SK-N-SH (cell line): ENCODE measurements at regions not wholly inside any gene's neighbourhood (a gene's known extent, or its start where the extent isn't known, plus 50 kb on each side); places are given as distances from the start of the nearest gene placed in this dataset.

Experiments
- CTCF ChIA-PET: fragments of 300-600, 350-600 bp; formaldehyde crosslinking; extraction: SDS; loops from one replicate; lab custom pipeline; 2021; lab: Yijun Ruan, JAX
- POLR2A ChIA-PET: fragments of 350-600 bp; sonication (Branson Sonifier 250); formaldehyde crosslinking; extraction: SDS; loops from one replicate; lab custom pipeline; 2020; ENCODE audit warnings: antibody characterized with exemption, inconsistent platforms; lab: Yijun Ruan, JAX
- DNase-seq: peaks from one replicate; pipeline ENCODE4 v3.0.0; 2012
- H2AFZ ChIP-seq: fragments of 200-600 bp; sonication (generic); 2 replicates; pipeline ENCODE4 v1.8.1; 2016; ENCODE audit warnings: antibody characterized with exemption, mild to moderate bottlenecking, low read depth
- H3F3A ChIP-seq: fragments of 200-600 bp; sonication (generic); replicated peaks from 2 replicates; pipeline ENCODE3; 2016; ENCODE audit warnings: antibody characterized with exemption, mild to moderate bottlenecking; ENCODE audit not compliant: insufficient read depth
- H3K27ac ChIP-seq, 2 experiments: fragments of 200-500 bp in 1 of 2; fragments of 200-600 bp in 1 of 2; sonication (Bioruptor generic) in 1 of 2; sonication (generic), shearing (Covaris generic) in 1 of 2; 2 replicates each; pipeline versions ENCODE4 v1.5.1 to v1.6.1; 2014 to 2016; ENCODE audit warnings: low read depth in 2 of 2, inconsistent platforms in 1 of 2, low read length in 1 of 2, mild to moderate bottlenecking in 1 of 2, mixed read lengths in 1 of 2
- H3K27me3 ChIP-seq: fragments of 200-600 bp; sonication (generic), shearing (Covaris generic); 2 replicates; pipeline ENCODE4 v1.6.1; 2016; ENCODE audit warnings: mixed run types; ENCODE audit not compliant: insufficient read depth
- H3K36me3 ChIP-seq, 2 experiments: fragments of 200-500 bp in 1 of 2; fragments of 200-600 bp in 1 of 2; sonication (Bioruptor generic) in 1 of 2; sonication (generic) in 1 of 2; replicated peaks in 1 of 2; 2 replicates each; pipeline versions ENCODE3 to v1.5.1; 2014 to 2016; ENCODE audit warnings: low read length in 1 of 2, mild to moderate bottlenecking in 1 of 2; ENCODE audit not compliant: insufficient read depth in 2 of 2, control insufficient read depth in 1 of 2
- H3K4me1 ChIP-seq, 2 experiments: fragments of 200-500 bp in 1 of 2; fragments of 200-600 bp in 1 of 2; sonication (Bioruptor generic) in 1 of 2; sonication (generic), shearing (Covaris generic) in 1 of 2; 2 replicates each; pipeline versions ENCODE4 v1.5.1 to v1.6.1; 2014 to 2016; ENCODE audit warnings: low read depth in 1 of 2, low read length in 1 of 2, mixed run types in 1 of 2; ENCODE audit not compliant: insufficient read depth in 2 of 2, control insufficient read depth in 1 of 2
- H3K4me2 ChIP-seq: fragments of 200-600 bp; sonication (generic), shearing (Covaris generic); 2 replicates; pipeline ENCODE4 v1.6.1; 2017; ENCODE audit warnings: mixed run types
- H3K4me3 ChIP-seq, 2 experiments: fragments of 200-500 bp in 1 of 2; fragments of 200-600 bp in 1 of 2; sonication (Bioruptor generic) in 1 of 2; sonication (generic), shearing (Covaris generic) in 1 of 2; 2 replicates each; pipeline versions ENCODE4 v1.5.1 to v1.8.1; 2014 to 2016; ENCODE audit warnings: low read depth in 2 of 2, inconsistent platforms in 1 of 2, low read length in 1 of 2, mild to moderate bottlenecking in 1 of 2, mixed read lengths in 1 of 2, moderate library complexity in 1 of 2
- H3K79me2 ChIP-seq: fragments of 200-600 bp; sonication (generic); 2 replicates; pipeline ENCODE4 v1.8.1; 2017; ENCODE audit warnings: mild to moderate bottlenecking; ENCODE audit not compliant: insufficient read depth
- H3K9ac ChIP-seq: fragments of 200-600 bp; sonication (generic); 2 replicates; pipeline ENCODE4 v1.6.1; 2017; ENCODE audit warnings: mixed run types
- H3K9me2 ChIP-seq: fragments of 200-600 bp; sonication (generic); 2 replicates; pipeline ENCODE4 v1.6.1; 2017; ENCODE audit warnings: mixed run types
- H3K9me3 ChIP-seq: fragments of 200-600 bp; sonication (generic); 2 replicates; pipeline ENCODE4 v1.6.1; 2017; ENCODE audit warnings: mixed run types, mild to moderate bottlenecking, moderate library complexity
- H4K20me1 ChIP-seq: fragments of 200-600 bp; sonication (generic); 2 replicates; pipeline ENCODE4 v1.6.1; 2017; ENCODE audit warnings: mild to moderate bottlenecking, mixed run types; ENCODE audit not compliant: insufficient read depth
- CTCF ChIP-seq: fragments of 200-600 bp; sonication (generic); IDR thresholded peaks from 2 replicates; pipeline ENCODE4 v1.6.1; 2017; ENCODE audit warnings: antibody characterized with exemption, mild to moderate bottlenecking, moderate library complexity
- EP300 ChIP-seq, 2 experiments: IDR thresholded peaks; 2 replicates each; pipeline versions ENCODE4 v1.4.0 to v1.6.1; 2012; ENCODE audit warnings: borderline replicate concordance in 1 of 2, low read depth in 1 of 2, low read length in 1 of 2
- EZH2phosphoT487 ChIP-seq: fragments of 200-600 bp; sonication (generic); IDR thresholded peaks from 2 replicates; pipeline ENCODE4 v1.6.1; 2017; ENCODE audit warnings: low read depth, mixed run types, mild to moderate bottlenecking, antibody characterized with exemption, moderate library complexity, borderline replicate concordance
- FOSL2 ChIP-seq: IDR thresholded peaks from 2 replicates; pipeline ENCODE4 v1.4.0; 2012; ENCODE audit warnings: low read depth, mild to moderate bottlenecking, moderate library complexity, borderline replicate concordance
- FOXJ3 ChIP-seq: sonication (generic); formaldehyde crosslinking; IDR thresholded peaks from 2 replicates; pipeline ENCODE4 v1.5.1; 2020; ENCODE audit warnings: mild to moderate bottlenecking, missing genetic modification reagents
- JUND ChIP-seq: IDR thresholded peaks from 2 replicates; pipeline ENCODE4 v1.4.0; 2012
- MEF2A ChIP-seq: IDR thresholded peaks from 2 replicates; pipeline ENCODE4 v1.4.0; 2012; ENCODE audit warnings: low read depth, borderline replicate concordance
- NRF1 ChIP-seq: IDR thresholded peaks from 2 replicates; pipeline ENCODE4 v1.6.1; 2012; ENCODE audit warnings: low read depth, mild to moderate bottlenecking, low read length
- PBX3 ChIP-seq: IDR thresholded peaks from 2 replicates; pipeline ENCODE4; 2012
- REST ChIP-seq: IDR thresholded peaks from 2 replicates; pipeline ENCODE4 v1.6.1; 2012; ENCODE audit warnings: mild to moderate bottlenecking, low read depth, low read length, moderate library complexity
- RFX5 ChIP-seq: IDR thresholded peaks from 2 replicates; pipeline ENCODE4 v1.6.1; 2012; ENCODE audit warnings: mild to moderate bottlenecking, improper control_type of control experiment, low read length
- SMC3 ChIP-seq: IDR thresholded peaks from 2 replicates; pipeline ENCODE4 v1.6.1; 2012; ENCODE audit warnings: low read depth, low read length, improper control_type of control experiment
- TCF12 ChIP-seq: IDR thresholded peaks from 2 replicates; pipeline ENCODE4 v1.4.0; 2012
- TEAD4 ChIP-seq: IDR thresholded peaks from 2 replicates; pipeline ENCODE4 v1.4.0; 2012; ENCODE audit warnings: mild to moderate bottlenecking, borderline replicate concordance; ENCODE audit not compliant: insufficient read depth
- YY1 ChIP-seq: IDR thresholded peaks from 2 replicates; pipeline ENCODE4 v1.4.0; 2012; ENCODE audit warnings: low read depth, mild to moderate bottlenecking
- WGBS: methylation state at CpG from one replicate; pipeline ENCODE4 v1.1.6; 2017; ENCODE audit warnings: low lambda C conversion rate; 5-methylcytosine and 5-hydroxymethylcytosine counted together

GRCh38 chr2:56053679-56054078, 130.1 kb upstream of the EFEMP1 start:
- Histone ChIP-seq H3K79me2 (no peaks in the 10 kb centered on the region), H4K20me1 (no peaks in the 10 kb centered on the region)
- peak; percentile 82; the same call in 1 of the 2 replicates for TF ChIP-seq REST
- no peak for TF ChIP-seq FOXJ3 (CRISPR knock-in tag)
- TF ChIP-seq YY1, result no peak
- TF ChIP-seq SMC3, result no peak
- no peak for TF ChIP-seq CTCF
- TF ChIP-seq NRF1, result no peak
- no peak for TF ChIP-seq RFX5
- no peak for TF ChIP-seq JUND
- no peak for TF ChIP-seq EZH2phosphoT487
- TF ChIP-seq, all 33 proteins: peak for 1
- Histone ChIP-seq H3K4me1 (no peaks in the 10 kb centered on the region), H2AFZ (no peak overlapping the region), H3K9ac (no peak overlapping the region), H3F3A (peaks cover 17% of the 10 kb centered on the region), H3K9me2 (no peaks in the 10 kb centered on the region), H3K36me3 (no peaks in the 10 kb centered on the region), H3K4me3 (no peak overlapping the region), H3K9me3 (peaks cover 4% of the 10 kb centered on the region), H3K27ac (no peak overlapping the region), H3K27me3 (no peaks in the 10 kb centered on the region), H3K4me2 (no peak overlapping the region)
- ChIA-PET CTCF (no interaction called here), POLR2A (no interaction called here)
- 30% methylated on average over 3 of the region's 3 CpGs for WGBS
- no peak for DNase-seq

- Histone ChIP-seq H3K36me3 (no peaks in the 10 kb centered on the region), H3K9ac (no peak overlapping the region), H3K9me3 (peaks cover 8% of the 10 kb centered on the region), H3K27me3 (no peaks in the 10 kb centered on the region), H3K4me1 (no peaks in the 10 kb centered on the region), H3K4me3 (no peak overlapping the region), H3K9me2 (no peaks in the 10 kb centered on the region), H3K27ac (peak overlapping the region in 1 of 2 experiments; percentile 19; a peak in 1 of 4 replicates), H2AFZ (no peak overlapping the region), H3K4me2 (no peak overlapping the region), H3F3A (peaks cover 17% of the 10 kb centered on the region), H4K20me1 (no peaks in the 10 kb centered on the region), H3K79me2 (no peaks in the 10 kb centered on the region)
- CTCF ChIA-PET, result no interaction called here
- DNase-seq, result no peak
- POLR2A ChIA-PET, result no interaction called here
- TF ChIP-seq REST (no peak), JUND (peak; percentile 71), TCF12 (peak; percentile 63), TEAD4 (peak; percentile 53; the same call in 1 of the 2 replicates), FOSL2 (peak; percentile 54), MEF2A (no peak), EP300 (IDR thresholded peaks at IDR 0.05; ENCODE audit: borderline replicate concordance in 1 of 2, low read depth in 1 of 2, low read length in 1 of 2) (peak in 1 of 2 experiments; percentile 53; a peak in 1 of 4 replicates), PBX3 (peak; percentile 93)
Observed at GRCh38 chr2:56055405-56055804, 128.4 kb upstream of the CCDC85A start.
